Putamen (tissue), 1 donor: ENCODE measurements at regions not wholly inside any gene's neighbourhood (a gene's known extent, or its start where the extent isn't known, plus 50 kb on each side); places are given as distances from the start of the nearest gene placed in this dataset.
A peak's percentile ranks its signal among the peaks of the same experiment; 100 is the strongest.

Experiments
- DNase-seq: peaks from one replicate; pipeline ENCODE4 v3.0.0-alpha.2; 2016; ENCODE audit warnings: low spot score

- no peak for DNase-seq
These were observed 263.4 kb upstream of the CHD6 start for GRCh38 chr20:41881466-41882046.

- DNase-seq, result no peak
These were observed 260.9 kb upstream of the CHD6 start for GRCh38 chr20:41879123-41879522.

DNA sequence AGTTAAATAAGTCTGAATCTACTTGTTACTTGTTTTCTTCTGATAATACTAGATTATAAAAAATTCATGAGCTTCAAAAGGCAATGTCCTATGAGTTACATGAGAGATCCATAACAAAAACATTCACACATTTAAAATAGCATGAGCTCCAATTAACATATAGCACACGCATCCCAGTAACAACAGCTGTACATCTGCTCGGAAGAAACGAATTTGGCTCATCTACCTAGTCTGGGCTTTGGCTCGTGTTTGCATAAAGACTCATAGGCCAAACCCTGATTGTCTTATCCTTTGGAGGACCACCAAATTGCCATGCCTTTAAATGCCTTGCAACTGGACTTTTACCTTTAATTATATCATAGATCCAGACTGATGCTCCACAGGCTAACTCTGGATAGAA is 259.7 kb upstream of the CHD6 start:
- no peak for DNase-seq

DNA sequence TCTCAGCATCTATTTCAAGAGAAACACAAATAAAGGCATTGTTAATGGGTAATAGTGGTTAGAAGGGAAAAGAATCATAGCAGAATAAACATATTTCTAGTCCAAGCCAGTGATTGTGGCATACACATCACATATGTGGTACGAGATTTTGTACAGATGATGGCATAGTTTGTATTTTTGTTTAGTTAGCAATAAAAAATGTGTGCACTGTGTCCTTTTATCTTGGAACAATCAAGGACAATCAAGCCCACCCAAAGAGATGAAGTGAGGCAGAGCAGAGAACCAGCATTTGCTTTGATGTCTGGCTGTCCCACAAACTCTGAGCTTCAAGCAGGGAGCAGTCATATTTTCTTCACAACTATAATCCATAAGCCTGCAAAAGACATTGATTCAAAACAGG is 256.5 kb upstream of the CHD6 start:
- DNase-seq, result no peak

DNA sequence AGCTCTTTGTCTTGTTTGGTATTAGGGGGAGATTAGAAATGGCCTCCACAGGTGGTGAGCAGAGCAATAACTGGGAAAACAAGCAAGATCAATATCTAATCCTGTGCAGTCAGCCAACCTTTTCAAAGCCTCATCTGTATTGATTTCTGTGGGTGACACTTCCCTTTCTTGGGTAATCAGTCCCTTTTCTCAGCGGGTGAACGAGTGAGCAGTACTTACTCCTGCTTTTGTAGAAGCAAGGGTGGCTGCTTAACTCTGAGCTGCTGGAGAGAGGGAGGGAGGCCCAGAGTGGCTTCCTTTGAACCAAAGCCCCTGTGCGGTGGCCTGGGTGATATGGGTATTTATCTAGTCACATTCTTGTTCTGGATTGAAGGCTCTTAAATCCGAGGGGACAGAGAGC is 254.8 kb upstream of the CHD6 start:
- DNase-seq, result no peak

DNA sequence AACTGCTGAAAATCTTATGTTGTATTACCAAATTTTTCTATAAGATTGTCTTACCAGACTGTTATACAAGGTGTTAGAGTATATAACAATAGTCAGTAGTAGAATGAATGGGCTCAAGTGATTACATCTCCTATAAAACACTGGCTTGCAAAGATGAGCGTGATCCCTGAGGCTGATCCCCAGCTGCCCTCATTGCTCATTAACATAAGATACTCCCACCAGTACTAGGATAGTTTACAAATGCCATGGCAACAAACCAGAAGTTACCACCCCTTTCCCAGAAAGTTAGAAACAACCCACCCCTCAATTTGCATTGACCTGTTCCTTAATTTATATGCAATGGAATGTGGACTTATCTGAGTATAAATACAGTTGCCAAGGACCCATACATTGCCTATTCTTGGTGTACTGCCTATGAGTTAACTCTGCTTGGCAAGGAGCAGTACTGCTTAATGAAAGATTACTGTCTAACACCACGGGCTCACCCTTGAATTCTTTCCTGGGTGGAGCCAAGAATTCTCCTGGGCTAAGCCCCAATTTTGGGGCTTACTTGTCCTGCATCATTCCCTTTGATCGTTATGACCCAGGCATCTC is 252.8 kb upstream of the CHD6 start:
- DNase-seq, result no peak

GRCh38 chr20:41869261-41869660 is 251.1 kb upstream of the CHD6 start:
- DNase-seq, result no peak

DNA sequence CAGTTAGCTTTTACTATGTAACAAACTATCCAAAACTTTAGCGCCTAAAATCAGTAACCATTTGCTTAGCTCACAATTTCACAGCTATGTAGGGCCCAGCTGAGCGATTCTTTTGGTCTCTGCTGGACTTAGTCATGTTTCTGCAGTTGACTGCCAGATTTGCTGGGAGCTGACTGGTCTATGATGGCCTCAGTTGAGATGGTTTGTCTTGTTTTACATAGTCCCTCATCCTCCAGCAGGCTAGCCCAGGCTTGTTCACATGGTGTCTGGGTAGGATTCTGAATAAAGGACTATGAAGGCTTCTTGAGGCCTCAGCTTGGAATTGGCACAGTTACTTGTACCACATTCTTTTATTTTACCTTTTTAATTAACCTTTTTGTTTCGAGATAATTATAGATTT is 247.8 kb upstream of the CHD6 start:
- DNase-seq, result no peak

GRCh38 chr20:41862476-41862875 is 244.3 kb upstream of the CHD6 start:
- DNase-seq, result no peak

DNA sequence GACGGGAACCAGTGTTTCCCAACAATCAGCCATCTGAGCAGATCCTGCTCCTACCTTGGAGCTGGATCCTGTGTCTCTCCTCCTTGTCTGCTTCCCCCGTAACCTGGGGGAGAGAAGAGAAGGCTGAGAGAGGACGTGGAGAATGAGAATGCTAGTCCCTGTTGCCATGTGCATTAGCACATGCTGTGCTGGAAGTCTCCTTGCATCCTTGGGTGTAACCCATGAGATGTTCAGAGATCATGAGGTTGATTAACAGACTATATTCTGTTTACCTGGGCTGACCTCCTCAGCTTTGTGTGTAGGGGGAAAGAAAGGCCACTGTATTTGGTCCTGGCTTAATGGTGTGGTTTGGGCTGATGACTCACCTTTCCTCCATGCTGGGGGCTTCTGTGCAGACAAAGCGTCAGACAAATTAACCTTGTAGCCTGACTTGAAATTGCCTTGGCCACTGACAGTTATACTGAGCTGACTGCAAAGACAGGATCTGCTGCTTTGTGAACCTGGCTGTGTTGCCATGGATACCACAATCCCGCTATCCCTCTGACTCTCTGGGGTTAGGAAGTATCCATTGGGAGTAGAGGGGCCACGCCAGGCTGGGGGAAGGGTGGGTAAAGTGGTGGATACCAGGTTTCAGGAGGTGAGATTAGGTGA is 243.7 kb upstream of the CHD6 start:
- no peak for DNase-seq

GRCh38 chr20:41854765-41855164 is 236.6 kb upstream of the CHD6 start:
- DNase-seq, result no peak

DNA sequence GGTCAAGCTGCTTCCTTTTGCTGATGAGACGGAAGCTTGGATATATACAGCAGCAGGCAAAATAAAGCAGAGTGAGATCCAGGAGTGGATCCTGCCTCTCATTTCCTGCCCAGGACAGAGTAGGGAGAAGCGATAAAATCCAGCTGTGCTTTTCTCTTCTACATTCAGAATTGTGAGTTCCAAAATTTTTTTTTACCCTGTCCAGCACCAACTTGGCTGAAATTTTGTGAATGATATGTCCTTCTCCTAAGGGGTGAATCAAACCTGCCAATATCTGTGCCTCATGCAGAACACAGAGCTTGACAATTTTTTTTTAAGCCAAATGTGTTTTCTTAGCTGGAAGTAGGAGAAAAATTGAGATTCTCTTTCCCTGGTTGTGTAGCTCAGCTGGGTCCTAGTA is 235.6 kb upstream of the CHD6 start:
- DNase-seq, result no peak

DNA sequence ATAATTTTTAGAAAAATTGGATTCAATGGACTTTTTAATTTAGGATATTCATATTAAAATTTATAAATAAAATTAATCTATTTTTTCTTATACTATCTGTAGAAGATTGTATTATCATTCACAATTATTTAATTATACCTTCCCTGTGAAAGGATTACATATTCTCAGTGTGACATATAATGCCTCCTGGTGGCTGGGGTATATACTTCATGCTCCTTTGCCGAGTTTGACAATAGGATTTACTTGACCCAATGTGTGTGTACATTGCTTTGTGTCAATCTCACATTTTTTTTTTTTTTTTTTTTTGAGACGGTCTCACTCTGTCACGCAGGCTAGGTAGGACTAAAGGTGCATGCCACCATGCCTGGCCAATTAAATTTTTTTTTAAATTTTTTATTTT is 230.0 kb upstream of the CHD6 start:
- no peak for DNase-seq

- DNase-seq, result peak; percentile 69
These were observed 219.6 kb upstream of the CHD6 start for GRCh38 chr20:41837669-41838224.

DNA sequence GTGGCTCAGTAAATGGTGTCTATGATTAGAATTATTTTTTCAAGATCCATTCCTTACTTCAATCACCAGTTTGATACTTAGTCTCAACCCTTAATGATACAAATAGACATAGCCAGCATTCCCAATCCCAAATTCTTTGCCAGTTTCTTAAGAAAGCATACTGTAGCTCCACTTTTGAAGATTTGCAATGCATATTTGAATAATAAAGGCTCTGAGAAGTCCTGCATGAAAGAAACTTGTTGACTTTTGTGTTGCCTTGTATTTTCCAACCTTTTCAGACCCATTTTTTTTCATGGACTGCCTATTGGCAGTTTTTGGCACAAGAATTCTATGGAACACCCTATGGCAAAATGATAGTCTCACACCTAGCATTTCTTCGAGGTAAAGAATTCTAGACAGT is 215.6 kb upstream of the CHD6 start:
- DNase-seq, result no peak

GRCh38 chr20:41830702-41831101 is 212.5 kb upstream of the CHD6 start:
- DNase-seq, result no peak

GRCh38 chr20:41819436-41819835 is 201.3 kb upstream of the CHD6 start:
- DNase-seq, result no peak

GRCh38 chr20:41818991-41819390 is 200.8 kb upstream of the CHD6 start:
- DNase-seq, result peak; percentile 80

GRCh38 chr20:41818369-41818768 is 200.2 kb upstream of the CHD6 start:
- no peak for DNase-seq

- DNase-seq, result no peak
These were observed 193.3 kb upstream of the CHD6 start for GRCh38 chr20:41811456-41811855.

- DNase-seq, result no peak
These were observed 181.9 kb upstream of the CHD6 start for GRCh38 chr20:41800040-41800439.

GRCh38 chr20:41798930-41799502 is 180.8 kb upstream of the CHD6 start:
- DNase-seq, result no peak

- DNase-seq, result no peak
These were observed 168.0 kb upstream of the CHD6 start for GRCh38 chr20:41786158-41786557.
